ENCODE measurements at regions not wholly inside any gene's neighbourhood (a gene's known extent, or its start where the extent isn't known, plus 50 kb on each side); places are given as distances from the start of the nearest gene placed in this dataset.

DNA sequence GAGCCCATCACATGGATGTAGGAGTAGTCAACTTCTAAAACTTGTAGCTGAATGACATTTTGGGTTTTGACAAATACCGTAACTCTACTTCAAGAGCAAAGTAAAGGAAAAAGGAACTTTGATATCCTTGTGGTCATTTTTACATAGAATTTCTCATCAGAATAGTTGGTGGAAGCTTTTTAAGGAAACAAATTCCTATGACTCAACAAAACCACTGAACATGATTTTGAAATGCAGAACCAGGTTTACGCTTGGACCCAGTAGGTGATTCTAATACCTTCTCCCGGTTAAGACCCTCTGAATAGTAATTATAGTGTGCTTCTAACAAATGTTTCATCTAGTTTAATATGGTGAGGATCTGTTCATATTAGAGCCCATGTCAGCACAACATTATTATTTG is 307.8 kb downstream of the GPR37 start:
- TF ChIP-seq GABPA (IDR thresholded peaks at IDR 0.05; ENCODE audit: low read depth) (no peak), EZH2phosphoT487 (IDR thresholded peaks at IDR 0.05; ENCODE audit: borderline replicate concordance, low read depth) (no peak), GATA2 (CRISPR knock-in tag; IDR thresholded peaks at IDR 0.05) (no peak), CHD2 (IDR thresholded peaks at IDR 0.05; ENCODE audit: low read length, partially characterized antibody) (no peak), USF2 (IDR thresholded peaks at IDR 0.05; ENCODE audit: borderline replicate concordance, low read depth, low read length) (no peak), ELF1 (IDR thresholded peaks at IDR 0.05) (no peak), EP300 (IDR thresholded peaks at IDR 0.05; ENCODE audit: borderline replicate concordance in 1 of 2, low read depth in 1 of 2, low read length in 1 of 2) (no peak)
- TF ChIP-seq, protein P1, sequence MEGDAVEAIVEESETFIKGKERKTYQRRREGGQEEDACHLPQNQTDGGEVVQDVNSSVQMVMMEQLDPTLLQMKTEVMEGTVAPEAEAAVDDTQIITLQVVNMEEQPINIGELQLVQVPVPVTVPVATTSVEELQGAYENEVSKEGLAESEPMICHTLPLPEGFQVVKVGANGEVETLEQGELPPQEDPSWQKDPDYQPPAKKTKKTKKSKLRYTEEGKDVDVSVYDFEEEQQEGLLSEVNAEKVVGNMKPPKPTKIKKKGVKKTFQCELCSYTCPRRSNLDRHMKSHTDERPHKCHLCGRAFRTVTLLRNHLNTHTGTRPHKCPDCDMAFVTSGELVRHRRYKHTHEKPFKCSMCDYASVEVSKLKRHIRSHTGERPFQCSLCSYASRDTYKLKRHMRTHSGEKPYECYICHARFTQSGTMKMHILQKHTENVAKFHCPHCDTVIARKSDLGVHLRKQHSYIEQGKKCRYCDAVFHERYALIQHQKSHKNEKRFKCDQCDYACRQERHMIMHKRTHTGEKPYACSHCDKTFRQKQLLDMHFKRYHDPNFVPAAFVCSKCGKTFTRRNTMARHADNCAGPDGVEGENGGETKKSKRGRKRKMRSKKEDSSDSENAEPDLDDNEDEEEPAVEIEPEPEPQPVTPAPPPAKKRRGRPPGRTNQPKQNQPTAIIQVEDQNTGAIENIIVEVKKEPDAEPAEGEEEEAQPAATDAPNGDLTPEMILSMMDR (IDR thresholded peaks at IDR 0.05) = no peak

Measured in SK-N-SH (cell line).